Caco-2 (cell line): ENCODE measurements at regions not wholly inside any gene's neighbourhood (a gene's known extent, or its start where the extent isn't known, plus 50 kb on each side); places are given as distances from the start of the nearest gene placed in this dataset.

ENCODE experiments used
- BruUV-seq: library from RNA; stranded (reverse); fragments of 400-500 nt; replicated peaks from 2 replicates; lab custom pipeline; 2021; lab: Mats Ljungman, UMichigan
- CTCF ChIA-PET: fragments of 300-600 bp; sonication (Branson Sonifier 250); formaldehyde crosslinking; loops from one replicate; lab custom pipeline; 2022; ENCODE audit warnings: antibody characterized with exemption; lab: Charles Lee
- POLR2A ChIA-PET: fragments of 300-600 bp; sonication (Branson Sonifier 250); formaldehyde crosslinking; loops from one replicate; lab custom pipeline; 2022; ENCODE audit warnings: antibody characterized with exemption; lab: Charles Lee
- DNase-seq, 2 experiments: peaks; one replicate each; pipeline versions ENCODE4 v3.0.0 to v3.0.0-alpha.2; 2020 to 2022
- H3K27me3 ChIP-seq: replicated peaks from 2 replicates; pipeline ENCODE4 v1.6.0; 2011; ENCODE audit warnings: low read length; ENCODE audit not compliant: control insufficient read depth, insufficient read depth
- H3K36me3 ChIP-seq: 2 replicates; pipeline ENCODE4 v1.5.1; 2011; ENCODE audit warnings: low read length; ENCODE audit not compliant: control insufficient read depth, insufficient read depth
- H3K4me1 ChIP-seq: fragments of 250-450 bp; sonication (Bioruptor Pico); 2 replicates; pipeline ENCODE4 v1.5.1; 2020; ENCODE audit warnings: mild to moderate bottlenecking
- H3K4me3 ChIP-seq: 2 replicates; pipeline ENCODE4 v1.5.1; 2011; ENCODE audit warnings: low read depth, mild to moderate bottlenecking, control low read depth, low read length
- H3K9me3 ChIP-seq: fragments of 250-450 bp; sonication (Bioruptor Pico); 2 replicates; pipeline ENCODE4 v1.5.1; 2020; ENCODE audit warnings: mild to moderate bottlenecking, moderate library complexity
- H3K27ac Mint-ChIP-seq: one replicate; pipeline ENCODE4 v1.8.0; 2022; ENCODE audit warnings: mixed read lengths; ENCODE audit not compliant: unreplicated experiment
- H3K27me3 Mint-ChIP-seq: one replicate; pipeline ENCODE4 v1.8.0; 2022; ENCODE audit warnings: mixed read lengths; ENCODE audit not compliant: insufficient read depth, unreplicated experiment
- H3K36me3 Mint-ChIP-seq: one replicate; pipeline ENCODE4 v1.8.0; 2022; ENCODE audit warnings: mild to moderate bottlenecking, mixed read lengths; ENCODE audit not compliant: insufficient read depth, unreplicated experiment
- H3K4me1 Mint-ChIP-seq: one replicate; pipeline ENCODE4 v1.8.0; 2022; ENCODE audit warnings: low read depth, mixed read lengths; ENCODE audit not compliant: unreplicated experiment
- H3K4me3 Mint-ChIP-seq: one replicate; pipeline ENCODE4 v1.8.0; 2022; ENCODE audit warnings: mild to moderate bottlenecking, moderate library complexity, mixed read lengths; ENCODE audit not compliant: unreplicated experiment
- H3K9me3 Mint-ChIP-seq: one replicate; pipeline ENCODE4 v1.8.0; 2022; ENCODE audit warnings: mixed read lengths; ENCODE audit not compliant: unreplicated experiment
- CTCF ChIP-seq, 2 experiments: fragments of 200-600 bp in 1 of 2; IDR thresholded peaks; 1 replicate in 1 of 2; 2 replicates in 1 of 2; pipeline versions ENCODE4 v1.5.1 to v1.8.0; 2011 to 2022; ENCODE audit warnings: antibody characterized with exemption in 1 of 2, control low read depth in 1 of 2, inconsistent platforms in 1 of 2, low read depth in 1 of 2, low read length in 1 of 2, mild to moderate bottlenecking in 1 of 2, moderate library complexity in 1 of 2; ENCODE audit not compliant: insufficient read depth in 1 of 2, severe bottlenecking in 1 of 2, unreplicated experiment in 1 of 2
- intact Hi-C: fragments of 100-400 bp; cut with micrococcal nuclease; formaldehyde crosslinking; loops from one replicate; pipeline ENCODE4 v1.10.0; 2022; ENCODE audit not compliant: unreplicated experiment

- DNase-seq = no peak
- no TSS peak for BruUV-seq
- no peak overlapping the region for H3K4me3 ChIP-seq
- TF ChIP-seq CTCF (IDR thresholded peaks at IDR 0.05; ENCODE audit: insufficient read depth in 1 of 2, low read depth in 1 of 2, low read length in 1 of 2, severe bottlenecking in 1 of 2, unreplicated experiment in 1 of 2) = no peak
- intact Hi-C loops = no loop called here
- POLR2A ChIA-PET = no interaction called here
- no peaks in the 10 kb centered on the region for H3K9me3 ChIP-seq
- H3K27me3 ChIP-seq = no peaks in the 10 kb centered on the region
- H3K36me3 Mint-ChIP-seq = no peaks in the 10 kb centered on the region
- no peaks in the 10 kb centered on the region for H3K4me1 Mint-ChIP-seq
- no peaks in the 10 kb centered on the region for H3K27me3 Mint-ChIP-seq
- no peak overlapping the region for H3K27ac Mint-ChIP-seq
- H3K36me3 ChIP-seq = no peaks in the 10 kb centered on the region
- no peak overlapping the region for H3K4me3 Mint-ChIP-seq
- no peaks in the 10 kb centered on the region for H3K9me3 Mint-ChIP-seq
- CTCF ChIA-PET = no interaction called here
- no peaks in the 10 kb centered on the region for H3K4me1 ChIP-seq
Observed at GRCh38 chr13:62702502-62702901, 1286.9 kb upstream of the PCDH20 start.

- Histone ChIP-seq H3K9me3 (no peaks in the 10 kb centered on the region), H3K4me3 (no peak overlapping the region), H3K27me3 (no peaks in the 10 kb centered on the region), H3K36me3 (no peaks in the 10 kb centered on the region), H3K4me1 (no peaks in the 10 kb centered on the region)
- BruUV-seq = no TSS peak
- intact Hi-C loops = no loop called here
- no peak overlapping the region for H3K27ac Mint-ChIP-seq
- POLR2A ChIA-PET = no interaction called here
- TF ChIP-seq CTCF (IDR thresholded peaks at IDR 0.05; ENCODE audit: insufficient read depth in 1 of 2, low read depth in 1 of 2, low read length in 1 of 2, severe bottlenecking in 1 of 2, unreplicated experiment in 1 of 2) = no peak
- no peaks in the 10 kb centered on the region for H3K4me1 Mint-ChIP-seq
- H3K4me3 Mint-ChIP-seq = no peak overlapping the region
- H3K9me3 Mint-ChIP-seq = no peaks in the 10 kb centered on the region
- H3K36me3 Mint-ChIP-seq = no peaks in the 10 kb centered on the region
- no peak for DNase-seq
- H3K27me3 Mint-ChIP-seq = no peaks in the 10 kb centered on the region
- CTCF ChIA-PET = no interaction called here
Observed at GRCh38 chr13:62697701-62698100, 1282.1 kb upstream of the PCDH20 start.

- intact Hi-C loops = no loop called here
- H3K9me3 ChIP-seq = no peaks in the 10 kb centered on the region
- Mint-ChIP-seq H3K4me3 (no peak overlapping the region), H3K27ac (no peak overlapping the region), H3K4me1 (no peaks in the 10 kb centered on the region), H3K27me3 (no peaks in the 10 kb centered on the region), H3K36me3 (no peaks in the 10 kb centered on the region), H3K9me3 (no peaks in the 10 kb centered on the region)
- no TSS peak for BruUV-seq
- no peak for DNase-seq
- H3K4me3 ChIP-seq = no peak overlapping the region
- ChIA-PET POLR2A (no interaction called here), CTCF (no interaction called here)
- no peaks in the 10 kb centered on the region for H3K36me3 ChIP-seq
- no peak for TF ChIP-seq CTCF (IDR thresholded peaks at IDR 0.05; ENCODE audit: insufficient read depth in 1 of 2, low read depth in 1 of 2, low read length in 1 of 2, severe bottlenecking in 1 of 2, unreplicated experiment in 1 of 2)
- H3K27me3 ChIP-seq = no peaks in the 10 kb centered on the region
- no peaks in the 10 kb centered on the region for H3K4me1 ChIP-seq
Observed at GRCh38 chr13:62696490-62696889, 1280.8 kb upstream of the PCDH20 start.
